NB4 (cell line): ENCODE measurements at regions not wholly inside any gene's neighbourhood (a gene's known extent, or its start where the extent isn't known, plus 50 kb on each side); places are given as distances from the start of the nearest gene placed in this dataset.

ENCODE experiments used
- CTCF ChIP-seq: IDR thresholded peaks from one replicate; pipeline ENCODE4 v1.5.1; 2012; ENCODE audit warnings: low read depth, low read length
- MYC ChIP-seq: IDR thresholded peaks from 2 replicates; pipeline ENCODE4 v1.6.1; 2011; ENCODE audit warnings: low read depth, low read length

- TF ChIP-seq MYC (no peak), CTCF (no peak)
These were observed 403.9 kb downstream of the ZNF608 start for GRCh38 chr5:124342584-124342983.
